ENCODE measurements at regions not wholly inside any gene's neighbourhood (a gene's known extent, or its start where the extent isn't known, plus 50 kb on each side); places are given as distances from the start of the nearest gene placed in this dataset.
"Not testable (repeated sequence)": the region's sequence is repeated elsewhere in the genome, so short reads cannot be mapped to it uniquely, and the experiment has no call there.

DNA sequence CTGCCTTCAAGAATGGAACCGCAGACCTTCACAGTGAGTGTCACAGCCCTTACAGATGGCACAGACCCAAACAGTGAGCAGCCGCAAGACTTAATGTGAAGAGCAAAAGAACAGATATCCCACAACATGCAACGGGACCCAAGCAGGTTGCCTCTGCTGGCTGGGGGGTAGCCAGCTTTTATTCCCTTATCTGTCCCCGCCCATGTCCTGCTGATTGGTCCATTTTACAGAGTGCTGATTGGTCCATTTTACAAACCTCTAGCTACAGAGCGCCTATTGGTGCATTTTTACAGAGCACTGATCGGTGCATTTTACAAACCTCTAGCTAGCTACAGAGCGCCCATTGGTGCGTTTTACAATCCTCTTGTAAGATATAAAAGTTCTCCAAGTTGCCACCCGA, 102.0 kb upstream of the IGF1R start:
- H3K27me3 Mint-ChIP-seq = peaks cover 54% of the 10 kb centered on the region

DNA sequence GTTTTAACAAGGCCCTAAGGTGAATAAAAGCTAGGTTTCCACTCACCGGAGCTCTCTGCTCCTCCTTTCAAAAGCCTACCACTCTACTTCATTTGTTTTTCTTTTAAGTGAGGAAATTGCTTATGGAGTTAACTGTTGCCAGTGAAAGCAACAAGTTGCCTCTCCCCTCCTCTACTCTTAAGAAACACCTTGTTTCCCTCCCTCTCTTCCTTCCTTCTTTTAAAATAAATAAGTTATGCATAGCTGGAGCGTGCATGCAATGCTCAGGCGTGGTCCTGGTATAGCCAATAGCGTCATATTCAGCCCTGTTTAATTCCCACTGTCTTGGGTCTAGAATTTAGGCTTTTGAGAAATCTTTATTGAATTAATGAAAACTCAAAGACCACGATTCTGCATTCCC, 101.1 kb upstream of the IGF1R start:
- H3K36me3 Mint-ChIP-seq (ENCODE audit: low read depth) = no peaks in the 10 kb centered on the region
- H3K27me3 Mint-ChIP-seq = peaks cover 51% of the 10 kb centered on the region
- no peak overlapping the region for H3K4me3 Mint-ChIP-seq
- H3K4me1 Mint-ChIP-seq (ENCODE audit: low read depth) = peaks cover 25% of the 10 kb centered on the region
- H3K27ac Mint-ChIP-seq = no peak overlapping the region
- no peaks in the 10 kb centered on the region for H3K9me3 Mint-ChIP-seq

More for the DNA sequence above, 102.0 kb upstream of the IGF1R start:
- Mint-ChIP-seq H3K27ac (no peak overlapping the region), H3K36me3 (ENCODE audit: low read depth) (no peaks in the 10 kb centered on the region), H3K4me3 (no peak overlapping the region), H3K4me1 (ENCODE audit: low read depth) (peaks cover 25% of the 10 kb centered on the region), H3K9me3 (no peaks in the 10 kb centered on the region)

DNA sequence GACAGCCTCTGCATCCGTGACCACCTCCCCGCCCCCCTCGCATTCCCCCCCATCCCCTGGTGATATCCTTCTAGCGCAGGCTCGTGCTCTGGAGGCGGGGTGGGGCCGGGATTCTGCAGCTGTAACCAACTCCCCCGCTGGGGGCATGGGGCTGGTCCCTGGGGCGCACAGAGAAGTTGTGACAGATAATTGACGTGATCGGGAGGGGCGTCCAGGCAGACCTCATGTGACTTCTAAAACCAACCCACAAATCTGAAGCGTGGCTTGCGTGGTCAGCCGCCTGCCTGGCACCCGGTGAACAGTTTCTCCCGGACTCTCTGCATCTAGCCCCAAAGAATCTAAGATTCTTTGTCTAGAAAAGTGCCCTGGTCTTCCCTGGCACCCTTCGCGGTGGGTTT, 100.6 kb upstream of the IGF1R start:
- H3K4me3 Mint-ChIP-seq = peak overlapping the region; percentile 83
- H3K27ac Mint-ChIP-seq = peak overlapping the region; percentile 88
- H3K9me3 Mint-ChIP-seq = no peaks in the 10 kb centered on the region
- H3K27me3 Mint-ChIP-seq = peaks cover 51% of the 10 kb centered on the region
- no peaks in the 10 kb centered on the region for H3K36me3 Mint-ChIP-seq (ENCODE audit: low read depth)
- H3K4me1 Mint-ChIP-seq (ENCODE audit: low read depth) = peaks cover 25% of the 10 kb centered on the region

DNA sequence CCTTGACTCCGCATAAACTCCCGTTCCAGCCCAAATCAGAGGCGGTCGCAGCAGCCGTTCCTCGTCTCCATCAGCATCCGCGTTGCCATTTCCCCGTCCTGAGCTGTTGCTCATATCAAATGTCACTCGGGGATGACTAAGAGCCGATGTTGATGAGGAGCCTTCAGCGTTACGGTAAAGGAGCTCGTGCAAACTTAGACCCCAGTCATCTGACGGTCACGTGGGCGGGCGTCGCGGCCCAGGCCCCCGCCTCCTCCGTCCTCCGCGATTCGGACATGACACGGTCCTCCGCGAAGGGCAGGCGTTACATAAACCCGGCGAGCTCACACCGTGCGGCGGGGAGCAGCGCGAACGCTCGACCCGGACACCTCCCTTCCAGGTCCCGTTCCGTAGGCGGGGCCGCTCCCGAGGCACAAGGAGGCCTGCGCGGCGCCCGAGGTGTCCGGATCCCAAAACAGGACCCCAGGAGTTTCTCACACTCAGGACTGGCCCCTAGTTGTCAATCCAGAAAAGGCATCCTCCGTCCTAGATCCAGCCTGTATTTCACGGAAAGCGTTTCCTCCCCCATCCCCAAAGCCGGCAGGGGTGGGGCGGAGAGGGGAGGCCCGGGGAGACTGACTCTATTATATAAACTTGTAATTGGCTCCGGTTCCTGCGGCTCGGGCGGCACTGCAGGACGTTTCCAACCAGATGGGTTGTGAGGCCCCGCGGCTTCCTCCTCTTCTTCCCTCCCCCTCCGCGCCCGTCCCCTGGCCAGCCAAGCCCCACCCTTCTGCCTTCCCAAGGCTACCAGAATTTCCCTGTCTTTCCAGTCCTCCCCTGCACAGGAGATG, 100.0 kb upstream of the IGF1R start:
- H3K27ac Mint-ChIP-seq = peak overlapping the region; percentile 88
- H3K27me3 Mint-ChIP-seq = peaks cover 47% of the 10 kb centered on the region
- H3K36me3 Mint-ChIP-seq (ENCODE audit: low read depth) = no peaks in the 10 kb centered on the region
- H3K4me1 Mint-ChIP-seq (ENCODE audit: low read depth) = peaks cover 25% of the 10 kb centered on the region
- no peaks in the 10 kb centered on the region for H3K9me3 Mint-ChIP-seq
- peak overlapping the region; percentile 83 for H3K4me3 Mint-ChIP-seq

DNA sequence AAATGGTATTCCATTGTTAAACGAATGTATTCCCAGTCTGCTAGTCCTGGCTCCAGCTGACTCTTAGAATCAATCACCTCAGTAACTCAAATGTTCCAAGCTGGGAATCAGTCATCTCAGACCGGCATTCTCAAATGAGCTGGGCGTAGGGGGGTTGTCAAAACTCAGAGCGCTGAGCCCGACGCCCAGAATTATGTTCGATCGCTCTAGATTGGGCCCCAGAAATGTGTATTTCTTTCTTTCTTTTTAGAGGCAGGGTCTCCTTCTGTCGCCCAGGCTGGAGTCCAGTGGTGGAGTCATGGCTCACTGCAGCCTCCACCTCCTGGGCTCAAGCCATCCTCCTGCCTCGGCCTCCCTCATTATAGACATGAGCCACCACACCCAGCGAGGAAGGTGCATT, 99.3 kb upstream of the IGF1R start:
- Mint-ChIP-seq H3K9me3 (no peaks in the 10 kb centered on the region), H3K27ac (no peak overlapping the region), H3K36me3 (ENCODE audit: low read depth) (no peaks in the 10 kb centered on the region)

DNA sequence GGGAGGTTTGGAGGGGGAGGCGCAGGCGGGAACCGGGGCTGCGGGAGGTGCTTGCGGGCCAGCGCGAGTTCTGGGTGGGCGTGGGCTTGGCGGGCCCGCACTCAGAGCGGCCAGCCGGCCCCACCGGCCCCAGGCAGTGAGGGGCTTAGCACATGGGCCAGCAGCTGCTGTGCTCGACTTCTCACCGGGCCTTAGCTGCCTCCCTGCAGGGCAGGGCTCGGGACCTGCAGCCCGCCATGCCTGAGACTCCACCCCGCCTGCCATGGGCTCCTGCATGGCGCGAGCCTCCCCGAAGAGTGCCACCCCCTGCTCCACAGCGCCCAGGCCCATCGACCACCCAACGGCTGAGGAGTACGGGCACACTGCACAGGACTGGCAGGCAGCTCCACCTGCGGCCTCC, 98.6 kb upstream of the IGF1R start:
- H3K36me3 Mint-ChIP-seq (ENCODE audit: low read depth) = no peaks in the 10 kb centered on the region
- H3K27ac Mint-ChIP-seq = no peak overlapping the region
- H3K4me1 Mint-ChIP-seq (ENCODE audit: low read depth) = peaks cover 25% of the 10 kb centered on the region
- H3K27me3 Mint-ChIP-seq = peaks cover 44% of the 10 kb centered on the region
- no peaks in the 10 kb centered on the region for H3K9me3 Mint-ChIP-seq
- H3K4me3 Mint-ChIP-seq = no peak overlapping the region

More for the DNA sequence above, 99.3 kb upstream of the IGF1R start:
- peak overlapping the region; percentile 37 for H3K4me3 Mint-ChIP-seq
- H3K27me3 Mint-ChIP-seq = peaks cover 46% of the 10 kb centered on the region
- H3K4me1 Mint-ChIP-seq (ENCODE audit: low read depth) = peaks cover 25% of the 10 kb centered on the region

DNA sequence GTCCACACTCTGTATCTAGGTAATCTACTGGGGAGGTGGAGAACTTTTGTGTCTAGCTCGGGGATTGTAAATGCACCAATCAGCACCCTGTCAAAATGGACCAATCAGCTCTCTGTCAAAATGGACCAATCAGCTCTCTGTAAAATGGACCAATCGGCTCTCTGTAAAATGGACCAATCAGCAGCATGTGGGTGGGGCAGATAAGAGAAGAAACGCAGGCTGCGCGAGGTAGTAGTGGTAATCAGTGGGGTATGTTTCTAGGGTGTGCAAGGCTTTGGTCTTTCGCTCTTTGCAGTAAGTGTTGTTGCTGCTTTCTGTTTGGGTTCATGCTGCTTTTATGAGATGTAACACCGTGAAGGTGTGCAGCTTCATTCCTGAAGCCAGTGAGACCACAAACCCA, 98.0 kb upstream of the IGF1R start:
- H3K27me3 Mint-ChIP-seq = peaks cover 41% of the 10 kb centered on the region

DNA sequence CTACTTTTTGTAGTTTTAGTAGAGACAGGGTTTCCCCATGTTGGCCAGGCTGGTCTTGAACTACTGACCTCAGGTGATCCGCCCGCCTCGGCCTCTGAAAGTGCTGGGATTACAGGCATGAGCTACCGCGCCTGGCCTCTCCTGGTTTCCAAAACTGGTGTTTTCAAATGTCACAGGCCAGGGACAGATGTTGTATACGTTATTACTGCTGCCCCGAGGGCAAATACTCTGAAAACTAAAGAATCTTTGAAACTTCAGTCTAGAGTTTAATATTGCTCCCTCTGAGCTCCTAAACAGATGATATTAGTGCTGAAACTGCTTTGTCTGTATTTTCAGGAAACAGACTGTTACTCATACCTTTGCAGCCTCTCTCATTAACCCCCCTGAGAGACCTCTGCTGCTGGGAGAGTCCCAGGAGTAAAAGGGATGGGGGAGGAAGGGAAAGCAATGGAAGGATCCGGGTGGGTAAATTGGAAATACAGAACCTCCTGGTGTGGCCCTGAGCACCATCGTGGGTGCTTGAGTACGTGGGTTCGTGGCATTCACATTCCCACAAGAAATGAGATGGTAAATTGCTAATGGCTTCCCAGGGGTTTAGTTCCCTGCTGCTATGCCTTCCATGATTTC, 96.3 kb upstream of the IGF1R start:
- H3K27me3 Mint-ChIP-seq = peaks cover 26% of the 10 kb centered on the region
- H3K36me3 Mint-ChIP-seq (ENCODE audit: low read depth) = no peaks in the 10 kb centered on the region
- no peak overlapping the region for H3K4me3 Mint-ChIP-seq
- peaks cover 21% of the 10 kb centered on the region for H3K4me1 Mint-ChIP-seq (ENCODE audit: low read depth)
- no peak overlapping the region for H3K27ac Mint-ChIP-seq
- H3K9me3 Mint-ChIP-seq = no peaks in the 10 kb centered on the region

More for the DNA sequence above, 98.0 kb upstream of the IGF1R start:
- not testable (repeated sequence) for H3K9me3 Mint-ChIP-seq; H3K27ac Mint-ChIP-seq; H3K4me3 Mint-ChIP-seq; H3K36me3 Mint-ChIP-seq (ENCODE audit: low read depth)
- peaks cover 25% of the 10 kb centered on the region for H3K4me1 Mint-ChIP-seq (ENCODE audit: low read depth)

DNA sequence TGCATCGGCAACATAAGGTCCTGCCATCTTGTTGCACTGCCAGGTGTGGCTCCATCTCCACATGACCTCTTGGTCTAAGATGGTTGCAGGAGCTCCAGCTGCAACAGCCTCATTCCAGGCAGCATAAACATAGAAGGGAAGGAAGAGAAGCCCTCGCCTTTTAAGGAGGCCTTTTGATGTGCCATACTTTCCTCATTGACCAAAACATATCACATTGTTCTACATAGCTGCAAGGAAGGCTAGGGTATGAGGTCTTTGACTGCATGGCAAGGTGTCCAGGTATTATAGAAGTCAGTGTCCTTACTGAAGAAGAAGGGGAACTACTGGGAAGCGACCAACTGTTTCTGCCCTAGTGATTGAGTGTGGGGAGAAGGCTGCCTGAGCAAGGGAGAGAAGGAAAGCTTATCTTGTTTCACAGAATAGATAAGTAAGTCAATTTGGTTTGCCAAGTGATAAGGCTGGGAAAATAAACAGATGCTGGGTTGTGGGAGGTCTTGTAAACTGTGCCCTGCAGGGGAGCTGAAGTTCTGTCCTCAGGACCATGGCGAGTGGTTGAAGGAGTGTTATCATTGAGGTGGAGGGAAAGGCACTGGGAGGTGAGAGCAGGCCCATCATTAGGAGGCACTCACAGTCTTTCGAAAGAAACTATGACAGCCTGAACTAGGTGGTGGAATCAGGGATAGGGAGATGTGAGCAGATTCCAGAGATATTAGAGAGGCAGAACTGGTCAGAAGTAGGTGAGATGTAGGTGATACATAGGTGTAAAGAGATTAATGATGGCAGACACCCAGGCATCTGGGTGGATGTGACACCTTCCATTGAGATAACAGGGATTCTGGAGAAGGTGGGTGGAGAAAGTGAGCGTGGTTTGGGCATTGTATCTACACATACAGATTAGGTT, 93.8 kb upstream of the IGF1R start:
- H3K4me3 Mint-ChIP-seq = no peak overlapping the region
- peaks cover 8% of the 10 kb centered on the region for H3K27me3 Mint-ChIP-seq
- no peaks in the 10 kb centered on the region for H3K4me1 Mint-ChIP-seq (ENCODE audit: low read depth)
- no peaks in the 10 kb centered on the region for H3K9me3 Mint-ChIP-seq
- no peaks in the 10 kb centered on the region for H3K36me3 Mint-ChIP-seq (ENCODE audit: low read depth)
- H3K27ac Mint-ChIP-seq = no peak overlapping the region

DNA sequence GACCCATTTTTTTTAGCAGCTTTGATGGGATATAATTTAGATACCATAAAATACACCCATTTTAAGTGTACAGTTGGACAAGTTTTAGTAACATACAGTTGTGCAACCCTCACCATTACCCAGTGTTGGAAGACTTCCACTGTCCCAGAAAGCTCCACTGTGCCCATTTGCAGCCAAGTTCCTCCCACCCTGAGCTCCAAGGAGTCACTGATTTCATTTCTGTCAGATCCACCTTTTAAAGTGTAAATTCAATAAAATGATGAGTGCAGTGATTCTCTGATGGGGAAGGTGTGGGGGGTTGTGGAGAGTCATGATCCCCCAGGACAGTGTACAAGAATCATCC, 93.2 kb upstream of the IGF1R start:
- H3K4me3 Mint-ChIP-seq = no peak overlapping the region
- no peaks in the 10 kb centered on the region for H3K36me3 Mint-ChIP-seq (ENCODE audit: low read depth)
- H3K27ac Mint-ChIP-seq = no peak overlapping the region
- H3K4me1 Mint-ChIP-seq (ENCODE audit: low read depth) = no peaks in the 10 kb centered on the region
- no peaks in the 10 kb centered on the region for H3K9me3 Mint-ChIP-seq
- peaks cover 8% of the 10 kb centered on the region for H3K27me3 Mint-ChIP-seq

DNA sequence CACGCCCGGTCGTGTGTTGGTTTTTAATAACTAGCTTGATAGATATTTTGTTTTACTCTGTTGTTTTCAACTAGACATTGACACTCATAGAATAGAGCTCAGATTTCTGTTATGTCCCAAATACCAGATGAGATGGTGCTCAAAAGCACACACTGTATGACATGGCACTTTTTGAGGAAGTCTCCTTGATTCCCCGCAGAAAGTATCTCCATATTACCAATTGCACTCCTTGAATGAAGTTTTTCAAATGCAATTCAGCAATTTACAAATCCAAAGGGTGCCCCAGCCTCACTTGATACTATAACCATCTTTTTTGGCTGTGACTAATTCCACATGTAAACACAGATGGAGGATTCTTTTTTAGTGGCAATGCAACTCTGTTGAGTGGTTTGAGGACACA, 92.0 kb upstream of the IGF1R start:
- Mint-ChIP-seq H3K4me1 (ENCODE audit: low read depth) (no peaks in the 10 kb centered on the region), H3K27ac (no peak overlapping the region), H3K27me3 (no peaks in the 10 kb centered on the region), H3K9me3 (no peaks in the 10 kb centered on the region), H3K4me3 (no peak overlapping the region), H3K36me3 (ENCODE audit: low read depth) (no peaks in the 10 kb centered on the region)

DNA sequence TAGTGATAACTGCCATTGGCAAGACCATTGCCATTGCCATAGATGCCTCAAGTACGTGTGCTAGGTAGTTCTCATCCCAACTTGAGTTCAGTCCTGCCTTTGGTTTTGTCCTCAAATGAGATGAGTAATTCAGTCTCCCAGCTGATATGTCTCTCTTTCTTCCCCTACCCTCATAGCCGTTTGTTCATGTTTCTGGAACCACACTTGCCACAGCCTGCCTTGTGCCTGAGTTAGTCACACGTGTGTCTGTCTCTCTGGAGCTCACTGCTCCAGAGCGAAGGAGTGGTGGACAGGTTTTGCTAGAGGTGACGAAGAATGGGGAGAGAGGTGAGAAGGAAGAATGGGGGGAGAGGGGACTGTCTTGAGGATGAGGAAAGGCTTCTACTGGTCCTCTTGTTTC, 88.0 kb upstream of the IGF1R start:
- no peak overlapping the region for H3K4me3 Mint-ChIP-seq
- no peaks in the 10 kb centered on the region for H3K36me3 Mint-ChIP-seq (ENCODE audit: low read depth)
- no peak overlapping the region for H3K27ac Mint-ChIP-seq
- H3K27me3 Mint-ChIP-seq = no peaks in the 10 kb centered on the region
- H3K9me3 Mint-ChIP-seq = no peaks in the 10 kb centered on the region
- H3K4me1 Mint-ChIP-seq (ENCODE audit: low read depth) = no peaks in the 10 kb centered on the region

DNA sequence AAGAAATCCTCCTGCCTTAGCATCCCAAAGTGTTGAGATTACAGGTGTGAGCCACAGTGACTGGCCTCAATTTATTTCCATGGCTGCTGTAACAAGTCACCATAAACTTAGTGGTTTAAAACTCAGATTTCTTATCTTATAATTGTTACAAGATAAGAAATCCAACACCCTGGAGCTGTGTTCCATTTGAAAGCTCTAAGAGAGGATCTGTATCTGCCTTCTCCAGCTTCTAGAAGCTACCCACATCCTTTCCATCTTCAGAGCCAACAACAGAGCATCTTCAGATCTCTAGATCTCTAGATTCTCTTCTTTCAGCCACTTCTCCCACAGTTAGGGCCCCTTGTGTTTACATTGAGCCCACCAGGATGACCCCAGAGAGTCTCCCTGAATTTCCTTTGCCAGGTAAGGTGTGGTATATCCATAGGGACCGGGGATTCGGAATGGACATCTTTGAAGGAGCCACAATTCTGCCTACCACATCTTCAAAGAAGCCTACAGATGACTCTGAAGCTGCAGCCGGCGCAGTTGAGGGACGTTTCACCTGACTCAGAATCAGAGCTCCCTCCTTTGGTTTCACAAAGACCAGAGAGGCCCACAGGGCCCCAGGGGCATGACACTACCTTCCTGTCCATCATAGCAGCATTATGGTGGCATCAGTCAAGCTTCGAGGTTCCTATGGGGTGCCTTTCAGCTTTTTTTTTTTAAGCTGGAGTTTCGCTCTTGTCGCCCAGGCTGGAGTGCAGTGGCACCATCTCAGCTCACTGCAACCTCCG, 87.0 kb upstream of the IGF1R start:
- Mint-ChIP-seq H3K27ac (no peak overlapping the region), H3K27me3 (no peaks in the 10 kb centered on the region), H3K4me1 (ENCODE audit: low read depth) (no peaks in the 10 kb centered on the region), H3K36me3 (ENCODE audit: low read depth) (no peaks in the 10 kb centered on the region), H3K4me3 (no peak overlapping the region), H3K9me3 (no peaks in the 10 kb centered on the region)

DNA sequence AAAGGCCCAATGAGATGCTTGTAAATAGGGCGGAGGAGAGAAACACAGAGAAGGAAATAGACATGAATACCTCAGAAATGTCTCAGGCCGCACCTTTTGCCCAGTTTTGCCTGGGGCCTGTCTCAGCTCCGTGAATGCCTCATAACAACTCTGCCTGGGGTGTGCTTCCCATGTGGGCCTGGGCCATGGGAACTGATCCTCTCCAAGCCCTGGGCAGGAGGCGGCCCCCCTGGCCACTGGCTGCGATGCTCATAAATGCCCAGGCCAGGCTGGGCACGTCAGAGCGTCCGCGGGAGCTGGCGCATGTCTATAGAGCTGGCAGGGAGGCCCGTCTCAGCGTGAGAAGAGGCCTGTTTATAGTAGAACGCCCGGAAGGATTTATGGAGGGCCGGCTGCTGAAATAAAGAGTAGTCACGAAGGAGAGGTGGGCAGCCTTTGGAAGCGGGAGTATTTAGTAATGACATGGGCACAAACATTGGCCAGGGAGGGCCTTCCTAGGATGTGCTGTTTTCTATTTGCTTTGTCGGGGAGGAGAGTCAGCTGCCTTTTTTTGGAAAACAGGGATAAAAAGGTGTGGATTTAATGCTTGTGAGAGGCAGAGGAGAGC, 85.9 kb upstream of the IGF1R start:
- Mint-ChIP-seq H3K4me3 (no peak overlapping the region), H3K36me3 (ENCODE audit: low read depth) (no peaks in the 10 kb centered on the region), H3K9me3 (no peaks in the 10 kb centered on the region), H3K4me1 (ENCODE audit: low read depth) (no peaks in the 10 kb centered on the region), H3K27me3 (no peaks in the 10 kb centered on the region), H3K27ac (no peak overlapping the region)
